ENCODE measurements at regions not wholly inside any gene's neighbourhood (a gene's known extent, or its start where the extent isn't known, plus 50 kb on each side); places are given as distances from the start of the nearest gene placed in this dataset.

DNA sequence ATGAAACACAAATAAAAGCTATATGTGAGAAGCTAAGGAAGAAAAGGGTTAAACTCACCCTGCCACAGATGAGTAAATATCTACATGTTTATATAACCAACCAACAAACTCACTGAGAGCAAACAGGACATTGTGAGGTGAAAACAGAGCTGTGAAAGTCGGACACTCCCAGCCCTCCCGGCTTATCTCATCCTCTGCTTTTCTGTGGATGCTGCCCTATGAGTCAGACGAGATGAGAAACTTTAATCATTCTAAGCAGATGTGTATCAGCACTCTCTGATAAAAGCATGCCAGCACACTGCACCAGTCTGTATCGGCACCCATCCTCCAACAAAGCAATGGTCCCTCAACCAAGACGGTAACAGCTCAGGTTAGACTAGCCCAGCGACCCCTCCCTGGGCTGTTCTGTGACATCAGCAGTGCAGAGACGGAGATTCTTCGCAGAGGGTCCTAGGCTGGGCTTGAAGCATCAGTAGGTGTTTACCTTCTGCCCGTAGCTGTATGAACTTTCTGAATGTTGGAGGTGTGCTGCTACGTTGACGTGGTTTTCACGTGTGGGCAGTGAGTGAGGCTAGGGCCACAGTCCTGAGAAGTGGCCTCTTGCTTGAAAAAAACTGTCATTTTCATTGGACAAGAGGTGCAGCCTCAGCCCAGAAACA, 119.8 kb upstream of the ALDH1A3 start:
- no peak overlapping the region for H3K4me2 ChIP-seq (ENCODE audit: insufficient read depth, low read length)
- FAIRE-seq (no peak), DNase-seq (ENCODE audit: extremely low read depth in 1 of 4, low spot score in 3 of 4) (peak in 1 of 4 experiments; percentile 4), ATAC-seq (no peak)
- H3K4me3 ChIP-seq, result no peak overlapping the region
- POLR2A ChIA-PET, result no interaction called here
- no peak overlapping the region for H2AFZ ChIP-seq (ENCODE audit: low read depth, low read length)
- no peaks in the 10 kb centered on the region for H3K4me1 ChIP-seq (replicated peaks in 1 of 2; ENCODE audit: control insufficient read depth in 2 of 2, insufficient read depth in 2 of 2, low read length in 2 of 2)
- H3K36me3 ChIP-seq (ENCODE audit: control insufficient read depth, insufficient read depth, low read length), result no peaks in the 10 kb centered on the region
- no peaks in the 10 kb centered on the region for H3K9me3 ChIP-seq (replicated peaks; ENCODE audit: control insufficient read depth, insufficient read depth, low read depth, low read length)
- no peaks in the 10 kb centered on the region for H4K20me1 ChIP-seq (replicated peaks; ENCODE audit: control insufficient read depth, insufficient read depth, low read length)
- no peak overlapping the region for H3K9ac ChIP-seq (ENCODE audit: insufficient read depth in 1 of 2, low read depth in 2 of 2, low read length in 2 of 2)
- no peaks in the 10 kb centered on the region for H3K9me1 ChIP-seq (ENCODE audit: control insufficient read depth, insufficient read depth, low read length)
- no peak overlapping the region for H3K27ac ChIP-seq (ENCODE audit: extremely low read depth, low read depth, low read length)
- WGBS (ENCODE audit: insufficient coverage, low coverage, missing lambda C conversion rate), result 3% methylated on average over 12 of the region's 12 CpGs
- in situ Hi-C loops (cut with MboI) (no loop called here), intact Hi-C loops (cut with micrococcal nuclease) (no loop called here)
- CTCF ChIA-PET (ENCODE audit: low intra/inter-chr PET ratio), result no interaction called here
- no peaks in the 10 kb centered on the region for H3K79me2 ChIP-seq (ENCODE audit: control insufficient read depth, insufficient read depth, low read length)
- peaks cover 2 to 32% of the 10 kb centered on the region in 2 experiments; a peak in 3 of 5 replicates for H3K27me3 ChIP-seq (ENCODE audit: control insufficient read depth in 2 of 2, insufficient read depth in 2 of 2, low read length in 2 of 2)
- no TSS peak for BruUV-seq (replicated peaks)
- TF ChIP-seq MCM7 (IDR thresholded peaks at IDR 0.05), result no peak
- TF ChIP-seq ZNF444 (CRISPR knock-in tag; IDR thresholded peaks at IDR 0.05), result no peak
- TF ChIP-seq, protein P1, sequence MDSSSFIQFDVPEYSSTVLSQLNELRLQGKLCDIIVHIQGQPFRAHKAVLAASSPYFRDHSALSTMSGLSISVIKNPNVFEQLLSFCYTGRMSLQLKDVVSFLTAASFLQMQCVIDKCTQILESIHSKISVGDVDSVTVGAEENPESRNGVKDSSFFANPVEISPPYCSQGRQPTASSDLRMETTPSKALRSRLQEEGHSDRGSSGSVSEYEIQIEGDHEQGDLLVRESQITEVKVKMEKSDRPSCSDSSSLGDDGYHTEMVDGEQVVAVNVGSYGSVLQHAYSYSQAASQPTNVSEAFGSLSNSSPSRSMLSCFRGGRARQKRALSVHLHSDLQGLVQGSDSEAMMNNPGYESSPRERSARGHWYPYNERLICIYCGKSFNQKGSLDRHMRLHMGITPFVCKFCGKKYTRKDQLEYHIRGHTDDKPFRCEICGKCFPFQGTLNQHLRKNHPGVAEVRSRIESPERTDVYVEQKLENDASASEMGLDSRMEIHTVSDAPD (CRISPR knock-in tag; IDR thresholded peaks at IDR 0.05), result no peak
- TF ChIP-seq, protein P2, sequence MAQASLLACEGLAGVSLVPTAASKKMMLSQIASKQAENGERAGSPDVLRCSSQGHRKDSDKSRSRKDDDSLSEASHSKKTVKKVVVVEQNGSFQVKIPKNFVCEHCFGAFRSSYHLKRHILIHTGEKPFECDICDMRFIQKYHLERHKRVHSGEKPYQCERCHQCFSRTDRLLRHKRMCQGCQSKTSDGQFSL (CRISPR knock-in tag; IDR thresholded peaks at IDR 0.05), result no peak
- TF ChIP-seq, protein P2 (tag; IDR thresholded peaks at IDR 0.05), result no peak
- TF ChIP-seq GABPA (tag; conservative IDR thresholded peaks at IDR 0.05; ENCODE audit: low read depth), result no peak
- TF ChIP-seq DPF2 (IDR thresholded peaks at IDR 0.05), result no peak
- no peak for TF ChIP-seq KDM2B (CRISPR knock-in tag; IDR thresholded peaks at IDR 0.05)
- TF ChIP-seq JUND (IDR thresholded peaks at IDR 0.05; ENCODE audit: borderline replicate concordance, low read depth, low read length), result peak; percentile 49; the same call in 1 of the 2 replicates
- TF ChIP-seq JUND (tag; IDR thresholded peaks at IDR 0.05; ENCODE audit: borderline replicate concordance, low read depth, low read length), result no peak; the same call in 2 of the 3 replicates
- no peak for TF ChIP-seq STAT5A (IDR thresholded peaks at IDR 0.05; ENCODE audit: borderline replicate concordance, low read length)
- TF ChIP-seq, protein P3, sequence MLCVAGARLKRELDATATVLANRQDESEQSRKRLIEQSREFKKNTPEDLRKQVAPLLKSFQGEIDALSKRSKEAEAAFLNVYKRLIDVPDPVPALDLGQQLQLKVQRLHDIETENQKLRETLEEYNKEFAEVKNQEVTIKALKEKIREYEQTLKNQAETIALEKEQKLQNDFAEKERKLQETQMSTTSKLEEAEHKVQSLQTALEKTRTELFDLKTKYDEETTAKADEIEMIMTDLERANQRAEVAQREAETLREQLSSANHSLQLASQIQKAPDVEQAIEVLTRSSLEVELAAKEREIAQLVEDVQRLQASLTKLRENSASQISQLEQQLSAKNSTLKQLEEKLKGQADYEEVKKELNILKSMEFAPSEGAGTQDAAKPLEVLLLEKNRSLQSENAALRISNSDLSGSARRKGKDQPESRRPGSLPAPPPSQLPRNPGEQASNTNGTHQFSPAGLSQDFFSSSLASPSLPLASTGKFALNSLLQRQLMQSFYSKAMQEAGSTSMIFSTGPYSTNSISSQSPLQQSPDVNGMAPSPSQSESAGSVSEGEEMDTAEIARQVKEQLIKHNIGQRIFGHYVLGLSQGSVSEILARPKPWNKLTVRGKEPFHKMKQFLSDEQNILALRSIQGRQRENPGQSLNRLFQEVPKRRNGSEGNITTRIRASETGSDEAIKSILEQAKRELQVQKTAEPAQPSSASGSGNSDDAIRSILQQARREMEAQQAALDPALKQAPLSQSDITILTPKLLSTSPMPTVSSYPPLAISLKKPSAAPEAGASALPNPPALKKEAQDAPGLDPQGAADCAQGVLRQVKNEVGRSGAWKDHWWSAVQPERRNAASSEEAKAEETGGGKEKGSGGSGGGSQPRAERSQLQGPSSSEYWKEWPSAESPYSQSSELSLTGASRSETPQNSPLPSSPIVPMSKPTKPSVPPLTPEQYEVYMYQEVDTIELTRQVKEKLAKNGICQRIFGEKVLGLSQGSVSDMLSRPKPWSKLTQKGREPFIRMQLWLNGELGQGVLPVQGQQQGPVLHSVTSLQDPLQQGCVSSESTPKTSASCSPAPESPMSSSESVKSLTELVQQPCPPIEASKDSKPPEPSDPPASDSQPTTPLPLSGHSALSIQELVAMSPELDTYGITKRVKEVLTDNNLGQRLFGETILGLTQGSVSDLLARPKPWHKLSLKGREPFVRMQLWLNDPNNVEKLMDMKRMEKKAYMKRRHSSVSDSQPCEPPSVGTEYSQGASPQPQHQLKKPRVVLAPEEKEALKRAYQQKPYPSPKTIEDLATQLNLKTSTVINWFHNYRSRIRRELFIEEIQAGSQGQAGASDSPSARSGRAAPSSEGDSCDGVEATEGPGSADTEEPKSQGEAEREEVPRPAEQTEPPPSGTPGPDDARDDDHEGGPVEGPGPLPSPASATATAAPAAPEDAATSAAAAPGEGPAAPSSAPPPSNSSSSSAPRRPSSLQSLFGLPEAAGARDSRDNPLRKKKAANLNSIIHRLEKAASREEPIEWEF (CRISPR knock-in tag; IDR thresholded peaks at IDR 0.05), result no peak
- TF ChIP-seq HEY1 (CRISPR knock-in tag; IDR thresholded peaks at IDR 0.05; ENCODE audit: borderline replicate concordance), result no peak
- no peak for TF ChIP-seq E2F3 (CRISPR knock-in tag; IDR thresholded peaks at IDR 0.05)
- TF ChIP-seq, protein P4, sequence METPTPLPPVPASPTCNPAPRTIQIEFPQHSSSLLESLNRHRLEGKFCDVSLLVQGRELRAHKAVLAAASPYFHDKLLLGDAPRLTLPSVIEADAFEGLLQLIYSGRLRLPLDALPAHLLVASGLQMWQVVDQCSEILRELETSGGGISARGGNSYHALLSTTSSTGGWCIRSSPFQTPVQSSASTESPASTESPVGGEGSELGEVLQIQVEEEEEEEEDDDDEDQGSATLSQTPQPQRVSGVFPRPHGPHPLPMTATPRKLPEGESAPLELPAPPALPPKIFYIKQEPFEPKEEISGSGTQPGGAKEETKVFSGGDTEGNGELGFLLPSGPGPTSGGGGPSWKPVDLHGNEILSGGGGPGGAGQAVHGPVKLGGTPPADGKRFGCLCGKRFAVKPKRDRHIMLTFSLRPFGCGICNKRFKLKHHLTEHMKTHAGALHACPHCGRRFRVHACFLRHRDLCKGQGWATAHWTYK (CRISPR knock-in tag; IDR thresholded peaks at IDR 0.05), result no peak

Data from K562 (cell line).